ENCODE measurements at regions not wholly inside any gene's neighbourhood (a gene's known extent, or its start where the extent isn't known, plus 50 kb on each side); places are given as distances from the start of the nearest gene placed in this dataset.

- peak; percentile 23; the same call in 1 of the 2 replicates for TF ChIP-seq PRDM10 (tag by site-specific recombination; IDR thresholded peaks at IDR 0.05)
- TF ChIP-seq IKZF3 (tag by site-specific recombination; IDR thresholded peaks at IDR 0.05), result peak; percentile 67
- no peak for TF ChIP-seq HOXA7 (CRISPR knock-in tag; IDR thresholded peaks at IDR 0.05; ENCODE audit: borderline replicate concordance)
- peak; percentile 100 for TF ChIP-seq WT1 (tag by site-specific recombination; IDR thresholded peaks at IDR 0.05)
- TF ChIP-seq, protein P1, sequence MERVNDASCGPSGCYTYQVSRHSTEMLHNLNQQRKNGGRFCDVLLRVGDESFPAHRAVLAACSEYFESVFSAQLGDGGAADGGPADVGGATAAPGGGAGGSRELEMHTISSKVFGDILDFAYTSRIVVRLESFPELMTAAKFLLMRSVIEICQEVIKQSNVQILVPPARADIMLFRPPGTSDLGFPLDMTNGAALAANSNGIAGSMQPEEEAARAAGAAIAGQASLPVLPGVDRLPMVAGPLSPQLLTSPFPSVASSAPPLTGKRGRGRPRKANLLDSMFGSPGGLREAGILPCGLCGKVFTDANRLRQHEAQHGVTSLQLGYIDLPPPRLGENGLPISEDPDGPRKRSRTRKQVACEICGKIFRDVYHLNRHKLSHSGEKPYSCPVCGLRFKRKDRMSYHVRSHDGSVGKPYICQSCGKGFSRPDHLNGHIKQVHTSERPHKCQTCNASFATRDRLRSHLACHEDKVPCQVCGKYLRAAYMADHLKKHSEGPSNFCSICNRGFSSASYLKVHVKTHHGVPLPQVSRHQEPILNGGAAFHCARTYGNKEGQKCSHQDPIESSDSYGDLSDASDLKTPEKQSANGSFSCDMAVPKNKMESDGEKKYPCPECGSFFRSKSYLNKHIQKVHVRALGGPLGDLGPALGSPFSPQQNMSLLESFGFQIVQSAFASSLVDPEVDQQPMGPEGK (tag by site-specific recombination; IDR thresholded peaks at IDR 0.05), result peak; percentile 45
- 0 out of 2 replicates have a peak, but pooled peaks have one; percentile 23 for TF ChIP-seq SP3 (tag by site-specific recombination; IDR thresholded peaks at IDR 0.05)
- TF ChIP-seq PBX3 (CRISPR knock-in tag; IDR thresholded peaks at IDR 0.05), result no peak
- TF ChIP-seq ZBTB21 (tag by site-specific recombination; IDR thresholded peaks at IDR 0.05), result no peak
- TF ChIP-seq ZNF580 (tag by site-specific recombination; IDR thresholded peaks at IDR 0.05), result no peak
- no peak; the same call in 1 of the 2 replicates for TF ChIP-seq KLF9 (tag by site-specific recombination; IDR thresholded peaks at IDR 0.05; ENCODE audit: low read depth)
- no peak for TF ChIP-seq PRDM4 (tag by site-specific recombination; IDR thresholded peaks at IDR 0.05)
- TF ChIP-seq, protein P2, sequence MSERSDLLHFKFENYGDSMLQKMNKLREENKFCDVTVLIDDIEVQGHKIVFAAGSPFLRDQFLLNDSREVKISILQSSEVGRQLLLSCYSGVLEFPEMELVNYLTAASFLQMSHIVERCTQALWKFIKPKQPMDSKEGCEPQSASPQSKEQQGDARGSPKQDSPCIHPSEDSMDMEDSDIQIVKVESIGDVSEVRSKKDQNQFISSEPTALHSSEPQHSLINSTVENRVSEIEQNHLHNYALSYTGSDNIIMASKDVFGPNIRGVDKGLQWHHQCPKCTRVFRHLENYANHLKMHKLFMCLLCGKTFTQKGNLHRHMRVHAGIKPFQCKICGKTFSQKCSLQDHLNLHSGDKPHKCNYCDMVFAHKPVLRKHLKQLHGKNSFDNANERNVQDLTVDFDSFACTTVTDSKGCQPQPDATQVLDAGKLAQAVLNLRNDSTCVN (tag by site-specific recombination; optimal IDR thresholded peaks at IDR 0.05), result no peak
- no peak; the same call in 1 of the 2 replicates for TF ChIP-seq INSM2 (tag by site-specific recombination; IDR thresholded peaks at IDR 0.05)
- TF ChIP-seq ZNF785 (tag by site-specific recombination; IDR thresholded peaks at IDR 0.05), result no peak
- peak; percentile 71; the same call in 1 of the 2 replicates for TF ChIP-seq ZNF394 (tag by site-specific recombination; IDR thresholded peaks at IDR 0.05; ENCODE audit: borderline replicate concordance)
- TF ChIP-seq ZNF837 (tag by site-specific recombination; IDR thresholded peaks at IDR 0.05), result no peak
- TF ChIP-seq ZNF629 (tag by site-specific recombination; IDR thresholded peaks at IDR 0.05), result peak; percentile 58
- TF ChIP-seq, protein P3, sequence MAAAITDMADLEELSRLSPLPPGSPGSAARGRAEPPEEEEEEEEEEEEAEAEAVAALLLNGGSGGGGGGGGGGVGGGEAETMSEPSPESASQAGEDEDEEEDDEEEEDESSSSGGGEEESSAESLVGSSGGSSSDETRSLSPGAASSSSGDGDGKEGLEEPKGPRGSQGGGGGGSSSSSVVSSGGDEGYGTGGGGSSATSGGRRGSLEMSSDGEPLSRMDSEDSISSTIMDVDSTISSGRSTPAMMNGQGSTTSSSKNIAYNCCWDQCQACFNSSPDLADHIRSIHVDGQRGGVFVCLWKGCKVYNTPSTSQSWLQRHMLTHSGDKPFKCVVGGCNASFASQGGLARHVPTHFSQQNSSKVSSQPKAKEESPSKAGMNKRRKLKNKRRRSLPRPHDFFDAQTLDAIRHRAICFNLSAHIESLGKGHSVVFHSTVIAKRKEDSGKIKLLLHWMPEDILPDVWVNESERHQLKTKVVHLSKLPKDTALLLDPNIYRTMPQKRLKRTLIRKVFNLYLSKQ (tag by site-specific recombination; IDR thresholded peaks at IDR 0.05; ENCODE audit: borderline replicate concordance), result no peak
- TF ChIP-seq OSR2 (tag by site-specific recombination; IDR thresholded peaks at IDR 0.05), result peak; percentile 87
- TF ChIP-seq PRDM1 (tag by site-specific recombination; IDR thresholded peaks at IDR 0.05), result no peak
- TF ChIP-seq ZNF366 (tag by site-specific recombination; conservative IDR thresholded peaks at IDR 0.05), result peak; percentile 83
- TF ChIP-seq ZNF561 (tag by site-specific recombination; IDR thresholded peaks at IDR 0.05; ENCODE audit: borderline replicate concordance), result no peak
- TF ChIP-seq ZNF510 (tag by site-specific recombination; IDR thresholded peaks at IDR 0.05; ENCODE audit: insufficient replicate concordance), result no peak
These were observed 141.1 kb downstream of the TLR5 start (continued) for GRCh38 chr1:223001653-223002634.
